Stimulated activated CD4-positive, alpha-beta T cell treated with anti-CD3 and anti-CD28 coated beads, Interleukin-12 subunit alpha, Interleukin-12 subunit beta, amount 100 ng/mL, for 24 hours (primary cell): ENCODE measurements at regions not wholly inside any gene's neighbourhood (a gene's known extent, or its start where the extent isn't known, plus 50 kb on each side); places are given as distances from the start of the nearest gene placed in this dataset.

ENCODE experiments used
- DNase-seq, 2 experiments: peaks; one replicate each; pipeline ENCODE4 v3.0.0-alpha.2; 2020; ENCODE audit warnings: low read depth in 2 of 2

- no peak for DNase-seq
Measured at GRCh38 chr7:118079369-118079768, 104.6 kb upstream of the LSM8 start.

- peak; percentile 28 to 46 for DNase-seq
Measured at GRCh38 chr7:118080947-118081346, 103.0 kb upstream of the LSM8 start.

GRCh38 chr7:118082506-118082905 is 101.5 kb upstream of the LSM8 start:
- DNase-seq: no peak

- DNase-seq: no peak
Measured at GRCh38 chr7:118085000-118085399, 99.0 kb upstream of the LSM8 start.

DNA sequence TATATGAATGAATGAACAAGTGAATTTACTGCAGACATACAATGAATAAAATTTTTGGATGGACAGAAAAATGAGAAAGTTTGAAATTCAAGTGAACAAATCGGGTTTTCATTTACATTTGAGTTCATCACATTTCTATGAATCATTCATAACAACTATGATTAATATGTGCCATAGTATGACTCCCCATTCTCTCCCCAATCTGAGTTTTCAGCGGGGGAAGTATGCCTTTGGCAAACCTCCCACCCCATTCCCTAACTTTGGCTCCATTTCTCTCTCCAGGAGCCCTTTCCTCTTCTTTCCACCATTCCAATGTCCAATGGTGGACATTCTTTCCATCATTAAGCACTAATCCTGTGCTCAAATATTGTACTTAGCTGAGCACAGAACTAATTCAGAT is 96.8 kb upstream of the LSM8 start:
- DNase-seq: no peak

- DNase-seq: no peak
Measured at GRCh38 chr7:118094044-118094443, 89.9 kb upstream of the LSM8 start.

DNA sequence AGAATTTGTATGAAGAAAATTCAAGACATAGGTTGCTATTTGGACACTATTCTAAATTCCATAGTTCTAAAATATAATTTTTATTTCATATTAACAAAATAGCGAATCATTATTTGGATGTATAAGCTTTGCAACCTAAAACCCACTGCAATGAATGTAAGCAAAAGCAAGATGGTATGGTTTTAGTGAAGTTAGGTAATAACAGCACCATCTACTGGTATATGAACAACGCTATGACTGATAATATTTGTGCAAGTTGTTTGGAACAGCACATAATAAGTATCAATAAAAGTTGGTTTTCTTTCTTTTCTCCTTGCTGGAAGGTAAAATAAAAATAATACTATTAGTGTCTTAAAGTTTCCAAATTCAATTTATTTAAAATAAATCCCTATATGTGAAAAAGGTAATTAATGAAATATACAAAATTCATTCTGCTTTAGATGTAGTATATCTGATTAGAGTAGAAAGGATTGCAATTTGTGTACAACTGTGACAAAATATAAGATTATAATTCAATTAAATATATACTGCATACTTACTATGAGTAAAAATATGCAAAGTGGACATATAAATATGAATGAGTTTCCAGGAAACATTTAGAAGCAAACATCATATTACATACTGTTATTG is 79.0 kb upstream of the LSM8 start:
- DNase-seq: no peak

DNA sequence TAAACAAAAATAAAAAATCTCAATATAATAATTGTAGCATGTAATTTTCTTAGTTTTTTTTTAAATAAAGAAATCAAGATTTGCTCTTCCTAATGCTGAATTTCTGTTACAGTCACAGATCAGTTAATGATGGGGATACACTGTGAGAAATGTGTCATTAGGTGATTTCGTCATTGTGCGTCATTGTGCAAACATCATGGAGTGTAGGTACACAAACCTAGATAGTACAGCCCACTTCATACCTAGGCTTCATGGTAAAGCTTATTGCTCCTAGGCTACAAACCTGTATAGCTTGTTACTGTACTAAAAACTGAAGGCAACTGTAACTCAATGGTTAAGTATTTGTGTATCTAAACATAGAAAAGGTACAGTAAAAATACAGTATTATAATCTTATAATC is 74.4 kb upstream of the LSM8 start:
- no peak for DNase-seq

- no peak for DNase-seq
Measured at GRCh38 chr7:118110178-118110925, 73.6 kb upstream of the LSM8 start.

DNA sequence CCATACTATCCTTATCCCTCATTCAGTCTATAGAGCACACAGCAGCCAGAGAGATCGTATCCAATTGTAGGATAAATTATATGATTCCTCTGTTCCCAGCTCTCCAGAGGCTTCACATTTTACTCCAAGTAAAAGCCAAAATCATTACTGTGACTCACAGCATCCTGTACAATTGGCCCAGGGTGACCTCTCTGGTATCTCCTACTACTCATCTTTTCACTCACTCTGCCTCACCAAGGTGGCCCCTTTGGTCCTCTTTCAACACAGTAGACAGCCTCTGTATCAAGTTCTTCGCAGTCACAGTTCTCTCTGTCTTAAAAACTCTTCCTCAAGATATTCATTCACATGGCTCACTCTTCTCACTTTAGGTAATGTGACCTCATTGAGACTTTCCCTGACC is 72.6 kb upstream of the LSM8 start:
- DNase-seq: no peak

DNA sequence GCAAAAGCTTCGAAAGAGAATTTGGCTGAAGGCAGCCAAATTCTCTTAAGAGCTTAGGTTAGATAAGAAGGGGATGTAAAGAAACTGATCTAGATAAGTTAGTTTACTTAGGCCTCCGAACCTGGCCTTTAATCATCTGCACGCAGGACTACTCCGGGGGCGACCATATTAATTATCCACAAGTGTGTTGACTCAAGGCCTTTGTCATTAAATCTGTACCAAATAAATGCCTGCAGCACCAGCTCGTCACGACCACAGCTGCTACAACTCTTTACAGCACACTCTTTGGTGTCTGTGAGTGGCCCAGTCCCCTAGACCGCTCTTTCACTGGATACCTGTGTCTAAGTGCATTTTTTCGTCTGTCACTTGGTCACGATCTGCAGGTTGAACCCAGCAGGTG is 69.8 kb upstream of the LSM8 start:
- no peak for DNase-seq

DNA sequence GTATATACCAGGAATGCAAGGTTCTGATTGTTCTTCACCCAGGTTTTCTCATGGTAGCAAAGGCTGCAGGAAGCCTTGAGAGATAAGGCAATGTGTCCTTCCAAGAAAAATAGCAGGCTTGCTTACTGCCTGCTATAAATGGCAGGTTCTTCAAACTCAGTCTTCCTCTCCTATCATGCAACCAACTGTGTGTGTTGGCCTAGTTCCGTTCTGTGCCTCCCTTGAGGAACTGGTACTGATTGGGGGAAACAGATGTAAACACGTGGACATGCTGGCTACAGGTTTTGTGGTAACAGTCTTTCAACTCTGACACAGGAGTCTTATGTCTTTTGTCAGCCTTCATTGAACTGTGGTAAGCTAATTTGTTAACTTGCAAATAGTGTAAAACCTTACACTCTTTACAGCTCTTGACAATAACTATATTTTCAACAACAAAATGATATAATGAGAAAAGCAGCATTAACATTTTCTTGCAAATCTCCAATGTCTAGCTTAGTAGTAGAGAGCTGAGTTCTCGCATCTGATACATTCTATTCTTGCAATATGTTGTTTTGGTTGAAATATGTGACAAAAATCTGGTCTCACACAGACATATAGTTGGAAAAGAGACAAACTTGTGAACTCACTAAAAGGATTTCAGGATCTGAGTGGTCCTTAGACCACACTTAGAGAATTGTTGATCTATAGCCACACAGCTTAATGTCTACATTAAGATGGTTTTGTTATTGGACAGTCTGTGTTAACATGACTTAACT is 54.7 kb upstream of the LSM8 start:
- no peak for DNase-seq

DNA sequence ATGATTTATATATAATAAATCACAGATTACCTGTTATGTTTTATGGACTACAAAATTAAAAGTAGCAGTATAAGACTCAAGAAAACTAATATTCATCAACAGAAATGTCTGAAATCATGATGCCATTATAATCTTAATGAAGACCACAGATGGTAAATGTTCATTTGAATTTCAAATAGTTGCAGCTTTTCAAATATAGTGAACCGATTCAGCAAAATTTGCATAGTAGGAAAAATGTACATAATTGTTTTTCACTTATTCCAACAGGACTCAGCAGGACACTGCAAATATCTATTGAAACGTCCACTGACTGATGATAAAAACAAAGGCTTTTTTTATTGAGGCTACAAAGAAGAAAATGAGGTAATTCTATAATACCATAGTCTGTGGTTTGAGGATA is 51.2 kb upstream of the LSM8 start:
- DNase-seq: no peak
